ENCODE measurements at regions not wholly inside any gene's neighbourhood (a gene's known extent, or its start where the extent isn't known, plus 50 kb on each side); places are given as distances from the start of the nearest gene placed in this dataset.
"Not testable (repeated sequence)": the region's sequence is repeated elsewhere in the genome, so short reads cannot be mapped to it uniquely, and the experiment has no call there.

DNA sequence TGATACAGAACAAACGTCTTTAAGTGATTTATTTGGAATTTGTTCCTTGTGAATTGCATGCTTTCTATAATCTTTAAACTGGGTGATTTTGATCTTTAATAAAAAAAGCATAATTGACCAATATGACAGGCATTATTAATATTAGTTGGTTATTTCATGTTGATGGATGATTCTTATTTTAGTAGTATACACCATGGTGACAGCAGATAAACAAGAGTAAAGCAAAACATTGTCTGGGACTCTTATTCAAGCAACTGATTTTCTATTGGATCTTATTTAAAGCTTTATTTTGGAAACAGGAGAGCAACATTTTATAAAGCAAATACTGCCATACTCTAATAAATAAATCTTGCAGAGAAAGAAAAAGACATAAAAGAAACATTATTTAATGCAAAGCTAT, 591.4 kb upstream of the GNPDA2 start:
- intact Hi-C loops (cut with DNase I): no loop called here
- ATAC-seq (no peak), DNase-seq (ENCODE audit: low spot score) (no peak)

DNA sequence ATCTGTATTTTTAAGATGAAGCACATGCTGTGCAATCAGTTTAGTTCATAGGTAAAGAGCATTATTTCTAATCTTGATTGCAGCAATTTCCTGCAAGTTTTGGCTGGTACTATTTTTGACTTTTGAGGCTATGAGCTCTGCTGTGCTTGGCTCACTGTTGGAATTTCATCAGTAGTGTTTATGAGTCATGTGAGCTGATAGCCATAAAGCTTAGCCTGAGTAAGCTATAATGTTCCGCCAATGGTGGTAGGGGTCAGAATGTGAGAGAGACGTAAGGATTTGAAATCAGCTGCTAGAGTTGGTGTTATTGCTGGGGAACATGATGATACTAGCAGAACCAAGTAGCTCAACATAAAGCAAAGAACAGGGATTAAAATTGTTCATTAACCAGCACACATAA, 590.9 kb upstream of the GNPDA2 start:
- ATAC-seq (peak; percentile 41), DNase-seq (ENCODE audit: low spot score) (no peak)
- intact Hi-C loops (cut with DNase I): no loop called here

DNA sequence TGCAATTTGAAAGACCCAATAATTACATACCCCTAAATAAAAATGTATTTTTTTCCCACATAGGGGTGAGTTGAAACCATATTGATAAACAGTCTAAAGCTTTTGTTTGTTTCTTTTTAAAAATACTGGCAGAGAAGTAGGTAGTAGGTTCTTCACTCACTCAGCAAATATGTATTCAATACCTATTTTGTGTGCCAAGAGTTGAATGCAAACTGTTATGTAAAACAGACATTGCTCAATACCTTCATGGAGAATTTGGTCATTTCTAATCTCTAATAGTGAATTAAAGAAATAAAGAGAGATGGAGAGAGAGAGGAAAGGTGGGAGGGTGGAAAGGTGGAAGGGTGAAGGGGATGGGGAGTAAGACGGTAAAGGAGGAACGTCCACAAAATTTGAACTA, 589.9 kb upstream of the GNPDA2 start:
- ATAC-seq (no peak), DNase-seq (ENCODE audit: low spot score) (no peak)
- intact Hi-C loops (cut with DNase I): no loop called here

GRCh38 chr4:45302828-45303227, 576.5 kb upstream of the GNPDA2 start:
- ATAC-seq (no peak), DNase-seq (ENCODE audit: low spot score) (no peak)
- intact Hi-C loops (cut with DNase I): no loop called here

GRCh38 chr4:45294464-45294863, 568.1 kb upstream of the GNPDA2 start:
- DNase-seq (ENCODE audit: low spot score): no peak
- intact Hi-C loops (cut with DNase I): no loop called here
- no peak for ATAC-seq

- intact Hi-C loops (cut with DNase I): no loop called here
- ATAC-seq (no peak), DNase-seq (ENCODE audit: low spot score) (no peak)
Observed at GRCh38 chr4:45293335-45293734, 567.0 kb upstream of the GNPDA2 start.

GRCh38 chr4:45292844-45293243, 566.5 kb upstream of the GNPDA2 start:
- intact Hi-C loops (cut with DNase I): no loop called here
- no peak for DNase-seq (ENCODE audit: low spot score)
- peak; percentile 26 for ATAC-seq

DNA sequence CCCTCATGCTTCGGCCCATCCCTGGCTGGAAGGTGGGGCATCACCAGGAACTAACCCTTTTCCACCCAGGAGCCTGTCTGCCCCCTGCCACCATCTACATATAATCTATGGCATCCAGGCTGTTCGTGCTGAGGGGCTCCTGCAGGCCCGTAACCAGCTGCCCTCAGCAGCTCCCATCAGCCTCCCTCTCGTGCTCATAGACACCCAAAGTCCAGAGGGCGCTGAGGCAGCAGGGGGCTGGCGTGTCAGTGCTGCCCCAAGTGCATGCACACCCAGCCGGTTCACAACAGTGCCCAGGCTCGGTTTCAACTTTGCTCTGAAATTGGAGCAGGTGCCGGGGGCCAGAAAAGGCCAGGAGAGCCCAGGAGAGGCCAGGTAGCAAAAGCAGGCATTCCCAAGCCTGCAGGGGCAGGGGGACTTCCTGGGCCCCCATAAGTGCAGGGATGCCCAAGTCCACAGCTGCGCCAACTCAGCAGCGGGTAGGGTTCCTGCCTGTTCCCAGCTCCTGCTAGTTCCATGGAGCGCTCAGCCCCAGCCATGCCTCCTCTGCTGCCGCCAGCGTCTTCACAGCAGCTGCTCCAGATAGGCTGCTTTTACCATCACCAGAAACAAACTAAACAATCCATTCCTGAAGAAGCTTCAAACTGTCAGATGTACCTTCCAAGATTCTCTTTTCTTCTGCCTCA, 558.2 kb upstream of the GNPDA2 start:
- ATAC-seq (no peak), DNase-seq (ENCODE audit: low spot score) (no peak)
- intact Hi-C loops (cut with DNase I): no loop called here

DNA sequence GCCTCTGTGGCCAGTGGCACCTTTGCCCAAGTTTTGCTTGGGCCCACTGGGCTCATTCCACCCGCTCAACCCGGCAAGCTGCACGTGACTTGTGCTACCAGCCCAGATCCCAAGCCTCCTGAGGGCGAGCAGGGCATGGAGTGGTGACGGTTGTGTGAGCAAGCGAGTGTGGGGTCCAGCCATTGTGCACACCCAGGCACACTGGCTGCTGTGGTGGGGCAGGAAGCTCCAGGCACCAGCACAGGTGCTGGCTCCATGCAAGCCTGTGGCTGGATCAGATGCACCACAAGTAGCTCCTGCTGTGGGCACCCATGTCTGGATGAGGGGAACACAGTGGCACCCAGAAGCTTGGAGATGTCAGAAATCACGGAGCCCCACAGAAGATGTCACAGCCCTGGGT, 557.0 kb upstream of the GNPDA2 start:
- no peak for DNase-seq (ENCODE audit: low spot score)
- no peak for ATAC-seq

DNA sequence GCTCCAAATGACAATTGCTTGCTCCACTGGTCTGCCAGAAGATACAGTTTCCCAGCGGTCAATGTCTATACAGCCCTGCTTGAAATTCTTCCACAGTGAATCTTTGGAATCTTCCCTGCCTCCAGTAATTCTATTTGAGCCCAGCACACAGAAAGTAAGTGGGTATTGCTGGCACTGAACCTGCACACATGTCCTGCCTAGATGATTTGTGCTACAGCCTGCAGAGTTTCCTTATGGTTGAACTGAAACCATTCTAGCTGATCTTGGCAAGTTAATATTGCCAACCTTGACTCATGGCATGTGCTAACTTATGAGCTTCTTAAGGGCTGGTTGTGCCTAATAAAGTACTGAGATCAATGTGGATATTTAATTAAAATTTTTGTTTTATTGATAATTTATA, 553.8 kb upstream of the GNPDA2 start:
- ATAC-seq (no peak), DNase-seq (ENCODE audit: low spot score) (no peak)
- intact Hi-C loops (cut with DNase I): no loop called here

More for the DNA sequence above, 557.0 kb upstream of the GNPDA2 start:
- intact Hi-C loops (cut with DNase I): no loop called here

GRCh38 chr4:45275862-45276261, 549.5 kb upstream of the GNPDA2 start:
- ATAC-seq: no peak
- DNase-seq (ENCODE audit: low spot score): no peak
- intact Hi-C loops (cut with DNase I): no loop called here

DNA sequence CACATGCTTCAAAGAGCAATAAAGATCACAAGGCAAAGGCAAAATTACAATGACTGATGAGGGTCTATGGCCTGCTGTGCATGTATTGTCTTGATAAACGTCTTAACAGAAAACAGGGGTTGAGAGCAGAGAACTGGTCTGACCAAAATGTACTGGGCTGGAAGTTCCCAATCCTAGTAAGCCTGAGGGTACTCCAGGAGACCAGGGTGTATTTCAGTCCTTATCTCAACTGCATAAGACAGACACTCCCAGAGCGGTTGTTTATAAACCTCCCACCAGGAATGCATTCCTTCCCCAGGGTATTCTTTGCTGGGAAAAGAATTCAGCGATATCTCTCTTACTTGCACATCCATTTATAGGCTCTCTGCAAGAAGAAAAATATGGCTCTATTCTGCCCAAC, 521.8 kb upstream of the GNPDA2 start:
- DNase-seq (ENCODE audit: low spot score); intact Hi-C loops (cut with DNase I); ATAC-seq: not testable (repeated sequence)

- no peak for DNase-seq (ENCODE audit: low spot score)
- ATAC-seq: no peak
- intact Hi-C loops (cut with DNase I): no loop called here
Observed at GRCh38 chr4:45241976-45242375, 515.6 kb upstream of the GNPDA2 start.

- ATAC-seq (no peak), DNase-seq (ENCODE audit: low spot score) (no peak)
- intact Hi-C loops (cut with DNase I): no loop called here
Observed at GRCh38 chr4:45229206-45229605, 502.9 kb upstream of the GNPDA2 start.

- ATAC-seq: no peak
- no peak for DNase-seq (ENCODE audit: low spot score)
- intact Hi-C loops (cut with DNase I): no loop called here
Observed at GRCh38 chr4:45215976-45216542, 489.7 kb upstream of the GNPDA2 start.

- intact Hi-C loops (cut with DNase I); DNase-seq (ENCODE audit: low spot score); ATAC-seq: not testable (repeated sequence)
Observed at GRCh38 chr4:45208476-45208875, 482.1 kb upstream of the GNPDA2 start.

- intact Hi-C loops (cut with DNase I); DNase-seq (ENCODE audit: low spot score); ATAC-seq: not testable (repeated sequence)
Observed at GRCh38 chr4:45207864-45208331, 481.5 kb upstream of the GNPDA2 start.

DNA sequence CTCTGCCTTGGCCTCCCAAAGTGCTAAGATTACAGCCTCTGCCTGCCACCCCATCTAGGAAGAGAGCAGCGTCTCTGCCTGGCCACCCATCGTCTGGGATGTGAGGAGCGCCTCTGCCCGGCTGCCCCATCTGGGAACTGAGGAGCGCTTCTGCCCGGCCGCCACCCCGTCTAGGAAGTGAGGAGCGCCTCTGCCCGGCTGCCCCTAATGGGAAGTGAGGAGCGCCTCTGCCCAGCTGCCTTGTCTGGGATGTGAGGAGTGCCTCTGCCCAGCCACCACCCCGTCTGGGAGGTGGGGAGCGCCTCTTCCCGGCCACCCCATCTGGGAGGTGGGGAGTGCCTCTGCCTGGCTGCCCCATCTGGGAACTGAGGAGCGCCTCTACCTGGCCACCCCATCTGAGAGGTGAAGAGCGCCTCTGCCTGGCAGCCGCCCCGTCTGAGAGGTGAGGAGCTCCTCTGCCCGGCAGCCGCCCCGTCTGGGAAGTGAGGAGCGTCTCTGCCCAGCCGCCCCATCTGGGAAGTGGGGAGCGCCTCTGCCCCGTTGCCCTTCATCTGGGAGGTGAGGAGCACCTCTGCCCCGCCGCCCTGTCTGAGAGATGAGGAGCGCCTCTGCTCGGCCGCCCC, 481.0 kb upstream of the GNPDA2 start:
- DNase-seq (ENCODE audit: low spot score); intact Hi-C loops (cut with DNase I); ATAC-seq: not testable (repeated sequence)

DNA sequence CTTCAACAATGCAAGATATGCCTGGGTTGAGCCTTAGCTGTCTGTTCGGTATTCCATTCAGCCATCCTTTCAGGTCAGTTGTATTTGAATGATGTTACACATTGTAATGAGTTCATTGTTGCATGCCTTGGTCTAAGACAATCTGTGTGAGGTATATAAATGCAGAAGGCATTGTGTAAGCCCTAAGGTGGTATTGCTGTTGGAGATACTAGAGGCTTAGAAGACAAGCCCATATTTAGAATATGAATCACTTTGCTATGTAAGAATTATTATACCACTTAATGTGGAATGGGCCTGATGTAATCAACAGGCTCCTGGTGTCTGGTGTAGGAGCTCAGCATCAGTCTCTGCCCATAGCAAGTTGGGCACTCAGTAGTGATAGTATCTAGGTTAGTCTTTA, 473.4 kb upstream of the GNPDA2 start:
- ATAC-seq (no peak), DNase-seq (ENCODE audit: low spot score) (no peak)
- intact Hi-C loops (cut with DNase I): no loop called here

DNA sequence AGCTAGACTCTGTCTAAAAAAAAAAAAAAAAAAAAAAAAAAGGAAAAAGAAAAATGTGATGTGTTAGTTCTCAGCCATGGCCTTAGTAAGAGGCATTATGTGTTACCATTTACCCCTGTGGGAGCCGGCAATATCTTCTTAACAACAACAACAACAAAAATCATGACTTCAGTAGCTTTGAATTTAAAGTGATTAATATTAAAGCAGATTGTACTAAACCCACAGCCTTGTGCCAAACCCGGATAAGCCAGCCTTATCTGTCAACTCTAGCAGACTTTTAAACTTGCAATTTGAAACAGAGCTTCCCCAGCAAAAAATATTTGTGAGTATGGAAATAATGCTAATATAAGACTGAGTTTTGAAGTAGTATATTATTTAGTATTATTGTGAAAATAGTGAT, 462.1 kb upstream of the GNPDA2 start:
- intact Hi-C loops (cut with DNase I): no loop called here
- DNase-seq (ENCODE audit: low spot score) (no peak), ATAC-seq (no peak)

Measured in sciatic nerve (tissue), 2 donors.